SK-N-MC (cell line): ENCODE measurements at regions not wholly inside any gene's neighbourhood (a gene's known extent, or its start where the extent isn't known, plus 50 kb on each side); places are given as distances from the start of the nearest gene placed in this dataset.

ENCODE experiments used
- EZH2 ChIP-seq: fragments of 200-600 bp; sonication (generic); IDR thresholded peaks from one replicate; pipeline ENCODE4 v1.6.1; 2017; ENCODE audit warnings: antibody characterized with exemption
- POLR2AphosphoS5 ChIP-seq: IDR thresholded peaks from 2 replicates; pipeline ENCODE4 v1.6.1; 2012; ENCODE audit warnings: mild to moderate bottlenecking, low read depth, low read length, borderline replicate concordance

GRCh38 chr5:159416438-159416837, 86.2 kb upstream of the IL12B start:
- TF ChIP-seq EZH2: no peak
- no peak for TF ChIP-seq POLR2AphosphoS5
